ENCODE measurements at regions not wholly inside any gene's neighbourhood (a gene's known extent, or its start where the extent isn't known, plus 50 kb on each side); places are given as distances from the start of the nearest gene placed in this dataset.
"Not testable (repeated sequence)": the region's sequence is repeated elsewhere in the genome, so short reads cannot be mapped to it uniquely, and the experiment has no call there.

DNA sequence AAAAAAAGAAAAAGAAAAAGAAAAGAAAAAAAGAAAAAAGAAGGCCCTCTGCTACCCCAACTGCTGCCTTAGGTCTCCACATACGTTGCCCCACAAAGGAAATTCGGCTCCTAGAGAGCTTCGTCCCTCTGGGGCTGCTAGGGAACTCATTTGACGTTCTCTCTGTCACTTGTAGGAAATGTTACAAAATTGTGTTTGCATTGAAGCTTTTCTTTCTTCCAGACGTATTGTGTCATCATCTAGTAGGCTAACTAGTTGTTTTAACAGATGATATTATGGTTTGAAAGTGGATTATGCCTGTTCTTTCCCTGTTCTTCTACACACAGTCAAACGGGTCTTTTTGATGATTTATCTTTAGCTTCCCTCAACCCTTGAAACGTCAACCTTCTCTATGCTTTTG is 125.3 kb downstream of the BDH1 start:
- DNase-seq: no peak

DNA sequence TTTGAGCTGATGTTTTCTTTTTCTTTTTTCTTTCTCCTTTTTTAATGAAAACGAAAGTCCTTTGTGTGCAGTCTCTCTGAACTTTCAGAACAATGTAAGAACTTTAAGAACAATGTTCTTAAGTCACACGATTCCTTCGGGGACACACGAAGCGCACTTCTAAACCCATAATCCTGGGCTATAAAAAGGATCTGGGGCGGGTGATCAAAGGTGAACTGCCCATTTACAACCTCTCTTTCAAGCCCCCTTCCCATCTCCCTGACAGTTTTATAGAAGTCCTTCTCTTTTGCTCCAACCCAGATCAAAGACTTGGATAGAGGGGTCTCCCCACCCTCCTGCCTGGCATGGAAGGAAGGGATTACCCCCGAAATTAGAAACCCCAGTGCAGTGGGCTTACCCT is 126.8 kb downstream of the BDH1 start:
- DNase-seq: no peak

DNA sequence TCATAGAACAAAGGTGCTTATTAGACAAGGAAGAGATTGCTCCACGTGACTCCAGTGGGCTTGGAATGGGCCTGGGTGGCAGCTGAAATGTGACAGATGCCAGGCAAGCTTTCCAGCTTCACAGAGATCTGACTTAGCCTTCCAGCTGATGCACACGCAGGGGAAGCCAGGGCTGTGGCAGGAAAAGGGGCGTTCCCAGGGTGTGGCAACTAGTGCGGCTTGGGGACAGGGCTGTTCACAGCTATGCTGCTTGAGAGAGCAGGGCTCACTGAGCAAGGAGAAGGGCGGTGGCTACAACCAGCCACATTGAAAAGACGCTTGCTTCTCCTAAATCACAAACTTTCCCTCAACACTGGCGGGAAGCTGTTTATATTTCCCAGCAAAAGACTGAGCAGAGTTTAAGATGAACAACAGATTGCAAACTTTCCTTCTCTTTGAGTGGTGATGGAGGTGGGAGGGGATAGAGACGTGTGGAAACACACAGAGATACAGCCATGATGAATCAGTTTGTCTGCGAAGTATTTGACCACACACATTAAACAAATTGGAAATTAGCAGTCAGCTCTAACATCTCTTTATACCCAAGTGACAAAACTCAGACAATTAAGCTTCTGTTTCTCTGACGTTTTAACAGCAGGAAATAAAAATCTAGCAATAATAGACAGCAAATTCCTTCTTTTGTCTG is 127.5 kb downstream of the BDH1 start:
- no peak for DNase-seq

DNA sequence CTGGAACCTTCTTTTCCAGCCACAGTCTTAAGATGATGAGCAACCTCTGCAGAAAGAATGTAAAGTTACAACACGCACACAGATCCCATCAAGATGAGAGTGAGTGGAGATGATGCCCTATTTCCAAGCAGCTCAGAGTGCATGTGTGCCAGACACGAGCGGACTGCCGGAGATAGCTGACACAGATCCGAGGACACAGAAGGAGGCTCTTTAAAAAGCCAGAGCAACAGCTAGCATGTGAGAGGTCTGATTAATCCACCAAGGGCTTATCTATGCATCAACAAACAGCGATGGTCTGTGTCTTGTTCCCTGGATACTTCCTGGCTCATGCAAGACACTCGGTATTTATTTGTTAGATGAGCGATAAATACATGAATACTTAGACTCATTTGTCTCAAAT is 128.6 kb upstream of the DLG1 start:
- no peak for DNase-seq

DNA sequence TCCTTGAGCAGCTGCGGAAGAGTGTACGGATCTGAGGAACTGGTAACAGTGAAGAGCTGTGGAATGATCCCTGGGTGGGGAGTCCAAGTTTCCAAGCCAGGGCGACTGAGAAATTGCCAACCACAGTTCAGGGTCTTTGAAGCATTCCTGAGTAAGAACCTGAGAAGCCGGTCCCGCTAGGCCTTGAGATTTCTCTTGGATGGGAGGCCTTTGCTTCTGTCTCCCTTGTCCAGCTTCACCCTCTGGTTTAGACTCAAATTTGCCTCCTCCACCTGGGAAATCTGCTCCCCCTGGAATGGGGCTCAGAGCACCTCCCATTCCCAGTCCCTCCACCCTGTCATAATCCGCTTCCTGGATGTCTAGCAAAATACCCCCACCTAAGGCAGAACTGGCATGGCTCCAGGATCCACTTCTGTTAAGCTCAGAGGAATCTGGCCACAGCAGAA is 127.7 kb upstream of the DLG1 start:
- DNase-seq: no peak

DNA sequence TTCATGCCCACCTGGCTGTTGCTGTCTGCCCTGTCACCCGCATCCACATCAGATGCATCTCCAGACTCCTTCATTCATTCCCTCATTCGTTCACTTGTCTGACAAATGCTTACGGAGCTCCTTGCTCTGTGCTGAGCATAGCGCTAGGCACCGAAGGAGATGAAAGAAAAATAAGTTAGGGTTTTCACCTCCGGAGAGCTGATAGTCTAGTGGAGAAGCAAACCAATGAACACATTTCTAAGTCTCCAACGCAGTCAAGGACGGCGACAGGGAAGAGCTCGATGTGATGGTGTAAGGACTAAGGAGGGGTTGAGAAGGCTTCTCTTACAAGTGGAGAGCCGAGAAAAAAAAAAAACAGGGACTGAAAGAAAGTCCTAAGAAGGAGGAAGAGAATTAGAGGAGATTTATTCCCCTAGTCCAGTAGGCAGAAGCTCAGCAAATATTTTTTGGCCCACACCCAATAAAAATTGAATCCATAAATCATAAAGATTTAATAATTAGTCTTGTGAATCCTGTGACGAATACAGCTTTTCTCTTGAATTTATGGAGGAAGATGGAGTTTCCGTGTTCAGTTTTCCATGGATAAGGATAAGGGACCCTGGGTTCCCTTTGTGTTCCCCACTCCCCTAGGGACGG is 127.2 kb upstream of the DLG1 start:
- no peak for DNase-seq

DNA sequence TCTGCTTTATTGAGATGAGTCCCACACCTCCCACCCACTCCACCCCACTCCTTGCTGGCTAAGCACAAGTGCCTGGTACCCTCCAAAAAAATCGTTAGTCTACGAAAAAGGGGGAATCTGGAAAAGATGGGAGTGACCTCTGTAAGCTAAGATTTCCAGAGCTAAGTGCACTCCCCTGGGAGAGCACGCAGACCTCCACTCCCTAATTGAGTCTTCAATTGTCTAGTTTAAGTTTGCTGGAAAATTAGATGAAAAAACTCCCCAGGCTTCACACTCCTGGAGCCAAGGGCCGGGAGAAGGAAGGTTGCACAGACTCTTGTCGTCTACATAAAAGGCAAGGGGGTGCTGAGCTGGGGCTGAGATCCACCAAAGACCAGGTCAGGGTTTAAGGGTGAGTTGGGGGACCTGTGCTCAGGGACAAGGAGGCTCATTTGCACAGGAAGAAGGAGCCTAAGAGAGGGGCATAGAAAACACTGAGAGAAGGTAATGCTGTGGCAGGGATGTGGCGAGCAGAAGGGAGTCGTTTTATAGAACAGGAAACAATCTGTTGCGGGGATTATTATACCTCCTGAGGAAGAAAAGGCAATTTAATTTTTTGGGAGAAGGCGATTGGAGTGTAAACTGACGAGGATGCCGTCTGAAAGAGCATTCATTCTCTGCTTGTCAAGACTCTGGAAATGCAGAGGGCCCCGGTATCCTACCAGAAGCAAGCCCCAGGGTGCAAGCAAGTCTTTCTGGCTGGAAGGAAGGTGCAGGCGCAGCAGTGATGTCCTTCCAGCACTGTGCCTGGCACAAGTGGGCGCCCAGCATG is 126.5 kb upstream of the DLG1 start:
- no peak for DNase-seq

DNA sequence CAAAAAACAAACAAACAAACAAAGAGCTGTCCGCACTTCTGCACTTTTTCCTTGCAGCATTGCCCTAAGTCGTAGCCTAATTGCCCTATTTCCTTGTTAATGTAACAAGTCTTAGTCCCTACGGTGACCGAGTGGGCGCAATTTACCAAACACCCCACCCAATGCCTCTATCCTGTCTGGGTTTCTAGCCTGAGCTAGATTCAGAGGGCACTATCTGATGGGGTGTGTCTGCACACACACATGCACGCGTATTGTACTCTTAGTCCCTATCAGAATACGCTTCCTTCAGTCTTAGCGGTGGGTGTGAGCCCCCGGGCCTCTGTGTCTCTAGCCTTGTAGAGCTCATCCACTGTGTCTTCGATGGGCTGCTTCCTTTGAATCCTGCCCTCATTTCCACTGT is 125.9 kb upstream of the DLG1 start:
- DNase-seq: no peak

DNA sequence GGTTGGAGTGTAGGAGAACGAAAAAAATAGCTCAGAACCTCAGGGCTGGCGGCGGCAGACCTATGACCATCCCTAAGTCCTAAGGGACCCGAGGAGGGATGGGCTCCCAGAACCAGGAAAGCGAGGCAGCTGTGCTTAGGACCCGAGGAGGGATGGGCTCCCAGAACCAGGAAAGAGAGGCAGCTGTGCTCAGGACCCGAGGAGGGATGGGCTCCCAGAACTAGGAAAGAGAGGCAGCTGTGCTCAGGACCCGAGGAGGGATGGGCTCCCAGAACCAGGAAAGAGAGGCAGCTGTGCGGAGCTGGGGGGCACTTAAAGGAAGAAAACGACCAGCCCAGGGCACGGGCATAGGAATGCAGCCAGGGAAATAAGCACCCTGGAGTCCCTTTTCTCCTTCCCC is 125.0 kb upstream of the DLG1 start:
- DNase-seq: no peak

DNA sequence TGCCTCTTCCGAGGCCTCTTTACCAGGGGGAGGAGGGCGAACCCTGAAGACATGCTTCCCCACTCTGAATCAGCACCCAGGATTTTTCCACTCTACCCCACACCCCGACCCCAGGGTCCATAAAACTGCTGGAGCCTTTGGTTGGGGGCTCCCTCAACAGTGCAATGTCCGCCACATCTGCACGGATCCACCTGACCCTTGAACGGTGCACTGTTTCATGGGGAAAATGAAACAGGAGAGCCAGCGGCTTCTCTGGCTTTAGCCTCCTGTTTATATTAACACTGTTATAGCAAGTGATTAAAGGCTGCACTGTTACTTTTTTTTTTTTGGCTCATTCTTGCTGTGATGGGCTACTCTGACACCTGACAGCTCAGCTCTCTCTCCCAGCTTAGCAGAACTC is 124.1 kb upstream of the DLG1 start:
- no peak for DNase-seq

DNA sequence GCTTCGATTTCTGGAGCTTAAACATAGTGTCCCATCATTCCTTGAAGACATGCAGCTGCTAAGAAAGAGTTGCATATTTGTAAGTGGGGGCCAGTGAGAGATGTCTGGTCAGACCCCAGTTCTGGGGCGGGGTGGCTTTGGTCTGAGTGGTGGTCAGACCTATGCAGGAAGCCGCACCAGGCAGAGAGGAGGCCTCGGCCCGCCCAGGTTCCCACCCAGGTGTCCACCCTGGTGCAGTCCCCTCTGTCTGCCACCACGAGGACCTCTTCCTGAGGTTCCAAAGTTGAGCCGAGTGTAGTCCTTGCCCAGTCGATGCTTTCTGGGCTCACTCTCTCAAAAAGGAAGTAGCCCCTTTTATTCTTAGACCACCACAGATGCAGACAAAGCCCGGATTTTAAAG is 122.6 kb upstream of the DLG1 start:
- no peak for DNase-seq

DNA sequence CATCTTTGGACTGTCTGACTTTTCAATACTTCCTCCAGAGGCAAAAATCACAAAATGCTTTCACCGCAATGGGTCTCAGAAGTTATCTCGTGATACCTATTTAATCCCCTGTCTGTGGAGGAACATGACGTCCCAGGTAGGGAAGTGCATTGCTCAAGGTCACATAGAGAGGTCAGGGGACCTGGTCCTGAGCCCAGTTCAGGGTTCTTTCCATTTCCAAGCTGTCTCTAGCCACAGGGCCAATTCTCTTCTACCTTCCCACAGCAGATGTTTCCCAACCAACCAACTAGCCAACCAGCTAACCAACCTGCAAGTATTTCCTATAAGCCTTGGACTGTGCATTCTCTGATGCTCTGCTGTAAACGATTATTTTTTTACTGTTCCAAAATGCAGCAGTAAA is 122.2 kb upstream of the DLG1 start:
- DNase-seq: no peak

DNA sequence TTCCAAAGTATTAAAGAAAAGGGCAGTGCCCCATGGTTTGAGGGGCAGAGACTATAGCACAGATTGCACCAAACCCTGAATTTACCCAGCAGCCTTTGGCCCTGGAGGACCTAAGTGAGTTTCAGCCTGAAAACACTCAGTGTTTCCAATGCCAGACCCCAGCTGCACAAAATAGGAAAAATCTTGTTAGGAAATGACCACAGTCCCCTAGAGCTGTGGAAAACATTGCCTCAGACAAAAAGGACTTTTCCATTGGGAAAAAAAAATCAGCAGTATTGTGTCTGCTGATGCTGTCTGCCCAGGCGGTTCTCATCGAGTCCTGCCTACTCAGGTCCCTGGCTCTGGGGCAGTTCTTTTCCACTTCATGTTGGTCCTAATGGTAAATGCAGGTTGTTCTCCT is 121.7 kb upstream of the DLG1 start:
- no peak for DNase-seq

DNA sequence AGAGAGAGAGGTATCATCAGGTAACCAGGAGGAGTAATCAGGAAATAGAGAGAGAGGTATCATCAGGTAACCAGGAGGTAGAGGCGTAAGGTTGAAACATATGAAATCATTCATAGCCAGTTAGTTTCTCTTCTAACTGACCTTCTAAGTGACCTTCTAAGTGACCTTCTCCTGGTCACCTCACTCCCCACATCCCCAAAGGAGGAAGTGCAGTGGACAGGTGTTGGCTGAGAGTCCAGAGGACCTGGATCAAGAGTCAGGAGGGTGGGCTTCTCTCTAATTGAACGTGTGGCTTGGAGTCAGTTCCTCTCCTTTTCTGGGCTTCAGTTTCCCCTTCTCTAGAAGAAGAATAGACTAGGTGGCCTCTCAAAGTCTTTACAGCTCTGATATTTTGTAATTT is 121.3 kb upstream of the DLG1 start:
- DNase-seq: no peak

DNA sequence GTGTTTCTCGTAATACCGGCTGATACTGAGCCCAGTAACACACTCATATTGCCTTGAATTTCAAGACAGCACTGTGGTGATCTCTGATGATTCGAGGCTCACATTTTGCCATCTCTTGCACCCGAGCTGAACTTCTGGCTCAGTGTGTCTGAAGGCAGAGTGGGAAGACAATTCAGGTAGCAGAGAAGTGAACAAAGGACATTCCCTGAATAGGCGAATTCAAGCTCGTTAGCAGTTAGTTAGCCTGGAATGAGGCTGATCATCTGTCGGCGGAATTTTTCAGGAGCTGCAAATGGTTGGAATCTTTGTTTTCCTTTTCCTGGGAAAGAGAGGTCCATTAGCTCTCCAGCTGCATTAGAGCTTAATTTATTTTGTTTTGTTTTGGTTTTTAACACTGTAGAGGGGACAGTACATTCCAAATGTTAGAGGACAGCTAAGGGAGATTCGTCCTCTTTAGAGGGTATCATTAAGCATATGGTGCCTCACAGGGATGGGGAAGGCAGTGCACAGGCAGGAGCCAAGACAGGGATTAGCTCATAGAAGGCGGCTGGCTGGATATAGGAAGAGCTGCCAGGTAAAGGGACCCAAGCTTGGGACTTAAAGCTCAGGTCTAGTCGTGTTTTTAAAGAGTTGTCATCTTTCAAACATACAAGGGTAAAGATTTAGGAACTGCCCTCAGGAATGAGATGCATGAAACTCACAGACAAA is 119.7 kb upstream of the DLG1 start:
- no peak for DNase-seq

DNA sequence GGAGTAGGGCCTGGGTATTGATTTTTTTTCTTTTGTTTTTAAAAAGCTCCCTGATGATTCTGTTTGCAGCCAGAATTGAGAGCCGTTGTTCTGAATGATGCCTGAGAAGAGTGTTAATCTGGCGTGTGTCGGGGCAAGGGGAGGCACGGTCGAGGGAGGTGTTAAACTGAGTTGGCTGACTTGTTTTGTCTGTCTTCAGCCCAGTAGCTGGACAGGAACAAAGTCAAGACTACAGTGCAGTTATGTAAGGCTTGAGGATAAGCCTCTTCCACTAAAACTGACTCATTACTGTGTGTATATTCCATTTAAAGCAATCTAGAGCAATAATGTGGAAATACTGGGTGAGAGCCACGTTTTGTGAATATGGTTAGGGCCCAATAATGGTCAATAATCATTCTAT is 119.0 kb upstream of the DLG1 start:
- no peak for DNase-seq

DNA sequence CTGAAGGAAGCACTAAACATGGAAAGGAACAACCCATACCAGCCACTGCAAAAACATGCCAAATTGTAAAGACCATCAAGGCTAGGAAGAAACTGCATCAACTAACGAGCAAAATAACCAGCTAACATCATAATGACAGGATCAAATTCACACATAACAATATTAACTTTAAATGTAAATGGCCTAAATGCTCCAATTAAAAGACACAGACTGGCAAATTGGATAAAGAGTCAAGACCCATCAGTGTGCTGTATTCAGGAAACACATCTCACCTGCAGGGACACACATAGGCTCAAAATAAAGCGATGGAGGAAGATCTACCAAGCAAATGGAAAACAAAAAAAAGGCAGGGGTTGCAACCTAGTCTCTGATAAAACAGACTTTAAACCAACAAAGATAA is 113.5 kb upstream of the DLG1 start:
- DNase-seq: not testable (repeated sequence)

DNA sequence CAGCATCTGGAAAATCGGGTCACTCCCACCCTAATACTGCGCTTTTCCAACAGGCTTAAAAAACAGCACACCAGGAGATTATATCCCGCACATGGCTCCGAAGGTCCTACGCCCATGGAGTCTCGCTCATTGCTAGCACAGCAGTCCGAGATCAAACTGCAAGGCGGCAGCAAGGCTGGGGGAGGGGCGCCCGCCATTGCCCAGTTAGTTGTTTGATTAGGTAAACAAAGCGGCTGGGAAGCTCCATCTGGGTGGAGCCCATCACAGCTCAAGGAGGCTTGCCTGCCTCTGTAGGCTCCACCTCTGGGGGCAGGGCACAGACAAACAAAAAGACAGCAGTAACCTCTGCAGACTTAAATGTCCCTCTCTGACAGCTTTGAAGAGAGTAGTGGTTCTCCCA is 111.8 kb upstream of the DLG1 start:
- not testable (repeated sequence) for DNase-seq

DNA sequence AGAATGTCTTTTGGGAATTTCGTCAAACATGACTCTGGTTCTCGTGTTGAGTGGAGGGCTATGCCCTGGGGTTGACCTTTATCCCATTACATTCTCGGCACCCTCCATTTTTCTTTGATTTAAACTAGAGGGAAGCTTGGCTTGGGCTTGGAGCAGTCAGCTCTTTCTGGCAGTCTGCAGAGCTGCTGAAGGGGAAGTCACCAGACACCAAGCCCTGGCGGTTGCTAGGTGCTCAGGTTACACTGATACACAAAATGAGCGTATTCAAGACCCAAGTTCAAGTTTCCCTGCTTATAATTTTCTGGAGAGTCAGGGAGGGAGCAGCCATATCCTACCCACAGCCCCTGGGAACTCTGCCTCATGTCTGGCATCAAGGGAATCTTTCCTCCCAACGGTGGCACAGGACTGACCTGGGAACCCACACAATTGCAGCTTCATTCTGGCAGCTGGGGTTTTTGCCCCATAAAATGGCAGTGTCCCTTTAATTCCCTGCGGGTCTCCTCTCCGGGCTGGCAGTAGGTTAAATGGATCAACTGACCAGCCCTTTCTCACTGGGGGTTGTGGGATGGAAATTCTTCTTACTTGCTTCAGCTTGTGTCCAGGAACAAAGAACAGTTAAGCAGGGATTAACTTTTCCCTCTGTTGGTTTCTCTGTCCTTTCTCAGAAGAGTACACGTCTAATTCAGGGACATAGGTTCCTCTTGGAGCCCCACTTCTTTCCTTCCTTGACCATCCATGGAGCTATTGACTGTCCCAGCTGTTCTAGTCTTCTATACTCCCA is 110.0 kb upstream of the DLG1 start:
- DNase-seq: no peak

DNA sequence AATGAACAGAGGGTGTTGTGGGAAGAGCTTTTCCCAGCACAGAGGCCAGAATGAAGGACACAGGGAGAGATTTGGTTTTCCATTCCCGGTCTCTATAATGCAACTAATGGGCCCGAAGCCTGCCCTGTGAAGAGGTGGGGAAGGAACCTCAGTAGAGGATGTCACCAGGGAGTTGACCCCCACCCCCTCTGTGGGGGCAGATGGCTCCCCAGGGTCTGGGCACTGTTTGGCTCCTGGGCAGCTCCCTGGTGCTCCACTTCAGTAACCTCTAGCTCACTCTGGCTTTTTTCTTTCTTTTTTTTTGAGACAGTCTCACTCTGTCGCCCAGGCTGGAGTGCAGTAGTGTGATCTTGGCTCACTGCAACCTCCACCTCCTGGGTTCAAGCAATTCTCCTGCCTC is 109.1 kb upstream of the DLG1 start:
- DNase-seq: no peak

DNA sequence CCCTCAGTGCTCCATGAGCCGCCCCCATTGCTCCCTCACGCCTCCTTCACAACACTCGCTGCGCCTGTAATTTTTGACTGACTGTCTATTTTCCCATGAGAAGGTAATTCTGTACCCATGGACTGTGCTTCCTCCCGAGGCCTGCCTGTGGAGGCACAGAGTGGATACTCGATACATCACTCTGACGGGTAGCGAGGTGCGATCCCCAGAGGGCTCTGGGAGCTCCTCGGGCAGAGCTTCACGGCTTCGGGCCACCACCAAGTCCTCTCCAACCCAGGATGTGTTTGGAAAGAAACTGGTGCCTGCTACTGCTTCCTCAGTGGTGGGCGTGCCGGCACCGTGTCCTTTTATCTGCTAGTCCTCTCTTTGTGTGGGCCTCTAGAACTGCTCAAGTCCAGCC is 108.6 kb upstream of the DLG1 start:
- no peak for DNase-seq

DNA sequence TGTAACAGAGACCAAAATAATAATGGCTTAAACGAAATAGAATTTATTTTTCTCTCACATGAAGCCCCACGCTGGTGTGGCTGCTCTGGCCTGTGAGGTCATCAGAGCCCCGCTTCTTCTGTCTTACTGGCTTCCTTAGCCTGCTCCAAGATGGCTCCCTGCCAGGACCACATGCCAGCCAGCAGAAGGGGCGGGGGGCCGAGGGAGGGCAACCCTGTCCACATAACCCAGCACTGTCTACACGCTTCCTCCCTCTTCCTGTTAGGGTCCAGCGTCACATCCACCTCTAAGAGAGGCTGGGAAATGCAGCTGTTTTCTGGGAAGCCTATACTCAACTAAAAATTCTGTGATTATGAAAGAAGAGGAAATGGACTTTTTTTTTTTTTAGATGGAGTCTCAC is 107.9 kb upstream of the DLG1 start:
- DNase-seq: no peak

DNA sequence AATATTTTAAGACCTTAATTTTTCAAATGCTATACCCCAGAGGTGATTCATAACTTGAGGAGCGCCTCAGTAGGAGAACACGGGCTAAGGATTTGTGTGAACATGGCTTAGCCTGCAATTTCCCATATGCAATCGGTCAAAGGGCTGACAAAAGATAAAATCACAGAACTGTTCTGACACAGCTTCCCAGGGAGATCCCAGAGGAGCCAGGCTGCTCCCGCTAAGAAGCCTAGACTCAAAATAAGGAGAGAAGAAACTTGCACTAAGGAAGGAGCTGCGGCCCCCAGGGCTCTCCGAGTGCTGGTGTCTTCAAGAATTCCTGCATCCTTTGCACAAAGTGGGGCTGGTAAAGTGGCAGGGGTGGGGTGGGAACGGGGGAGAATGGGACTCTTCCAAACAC is 106.3 kb upstream of the DLG1 start:
- no peak for DNase-seq
